Suppressor macrophage (primary cell): ENCODE measurements at regions not wholly inside any gene's neighbourhood (a gene's known extent, or its start where the extent isn't known, plus 50 kb on each side); places are given as distances from the start of the nearest gene placed in this dataset.
"Not testable (repeated sequence)": the region's sequence is repeated elsewhere in the genome, so short reads cannot be mapped to it uniquely, and the experiment has no call there.

Experiments used
- DNase-seq, 4 experiments: peaks; one replicate each; pipeline ENCODE4 v3.0.0-alpha.2; 2020 to 2022

GRCh38 chr4:29708473-29708872, 1011.7 kb upstream of the PCDH7 start:
- no peak for DNase-seq

GRCh38 chr4:29710519-29710918, 1009.6 kb upstream of the PCDH7 start:
- DNase-seq: no peak

DNA sequence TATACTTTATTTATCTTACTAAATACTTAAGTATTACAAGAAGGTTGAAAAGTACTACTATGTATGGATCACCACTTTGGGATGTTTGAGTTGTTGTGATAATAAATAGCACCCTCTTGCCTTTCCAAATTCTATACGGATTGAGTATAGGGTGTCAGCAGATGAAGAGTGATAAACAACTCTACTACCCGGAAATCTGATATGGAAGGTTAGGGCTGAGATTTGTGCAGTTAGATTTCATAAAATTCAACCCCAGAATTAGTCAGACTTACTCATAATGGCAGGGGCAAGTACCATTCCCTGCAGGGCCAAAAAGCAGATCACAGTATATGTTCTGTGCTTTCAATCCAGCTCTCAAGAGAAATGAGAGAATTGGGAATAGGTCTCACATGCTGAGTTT, 1008.9 kb upstream of the PCDH7 start:
- DNase-seq: no peak

GRCh38 chr4:29717287-29718057, 1002.7 kb upstream of the PCDH7 start:
- DNase-seq: no peak

- no peak for DNase-seq
These were observed 1002.0 kb upstream of the PCDH7 start for GRCh38 chr4:29718136-29718535.

- DNase-seq: no peak
These were observed 997.9 kb upstream of the PCDH7 start for GRCh38 chr4:29722253-29722652.

DNA sequence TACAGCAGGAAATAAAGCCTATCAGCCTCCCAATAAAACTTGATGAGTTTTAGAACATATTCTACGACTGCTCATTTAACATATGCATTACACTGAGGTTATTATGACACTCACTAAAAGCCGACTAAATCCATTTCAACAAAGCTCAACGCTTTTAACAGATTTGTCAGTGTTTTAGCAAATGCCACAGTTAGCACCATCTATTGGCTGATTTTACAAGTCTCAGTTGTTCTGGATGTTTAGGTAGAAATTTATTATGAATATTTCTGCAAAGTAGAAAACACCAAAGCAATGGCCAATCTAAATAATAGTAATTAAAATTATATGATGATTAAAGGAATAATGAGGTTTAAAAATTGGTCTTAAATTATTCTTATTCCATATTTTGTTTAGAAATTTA, 993.2 kb upstream of the PCDH7 start:
- DNase-seq: no peak

- DNase-seq: no peak
These were observed 985.6 kb upstream of the PCDH7 start for GRCh38 chr4:29734343-29735213.

GRCh38 chr4:29756966-29757365, 963.2 kb upstream of the PCDH7 start:
- no peak for DNase-seq

- no peak for DNase-seq
These were observed 958.0 kb upstream of the PCDH7 start for GRCh38 chr4:29762151-29762550.

GRCh38 chr4:29770627-29771026, 949.5 kb upstream of the PCDH7 start:
- DNase-seq: no peak

GRCh38 chr4:29788123-29788522, 932.0 kb upstream of the PCDH7 start:
- not testable (repeated sequence) for DNase-seq

GRCh38 chr4:29805245-29805644, 914.9 kb upstream of the PCDH7 start:
- no peak for DNase-seq

DNA sequence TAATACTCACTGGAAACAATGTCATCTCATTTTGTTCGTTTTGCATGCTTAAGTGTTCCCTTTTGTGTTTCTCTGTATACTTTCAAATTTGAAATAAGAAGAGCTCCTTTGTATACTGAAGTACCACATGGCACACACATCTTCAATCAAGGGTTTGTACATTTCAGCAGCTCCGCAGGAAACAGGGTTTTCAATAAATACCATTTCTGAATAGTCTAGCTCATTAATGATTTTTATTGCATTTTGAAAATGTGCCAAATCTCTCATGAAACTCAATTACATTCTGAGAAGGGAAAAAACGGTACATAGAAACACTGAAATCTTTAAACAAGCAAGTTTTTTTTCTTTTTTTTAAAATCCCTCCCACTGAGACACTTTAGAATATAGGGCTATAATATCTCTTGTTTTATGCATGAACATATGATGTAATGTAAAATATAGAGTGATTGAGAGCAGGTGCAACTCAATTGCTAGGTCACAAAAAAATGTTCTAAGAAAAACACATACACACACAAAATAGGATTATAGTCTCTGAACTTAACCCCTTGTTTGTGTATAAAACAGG, 914.2 kb upstream of the PCDH7 start:
- no peak for DNase-seq

- no peak for DNase-seq
These were observed 902.2 kb upstream of the PCDH7 start for GRCh38 chr4:29817961-29818360.

GRCh38 chr4:29829067-29829466, 891.1 kb upstream of the PCDH7 start:
- no peak for DNase-seq

- DNase-seq: no peak
These were observed 867.6 kb upstream of the PCDH7 start for GRCh38 chr4:29852537-29852936.

GRCh38 chr4:29853833-29854232, 866.3 kb upstream of the PCDH7 start:
- DNase-seq: no peak

GRCh38 chr4:29861307-29861706, 858.9 kb upstream of the PCDH7 start:
- no peak for DNase-seq

DNA sequence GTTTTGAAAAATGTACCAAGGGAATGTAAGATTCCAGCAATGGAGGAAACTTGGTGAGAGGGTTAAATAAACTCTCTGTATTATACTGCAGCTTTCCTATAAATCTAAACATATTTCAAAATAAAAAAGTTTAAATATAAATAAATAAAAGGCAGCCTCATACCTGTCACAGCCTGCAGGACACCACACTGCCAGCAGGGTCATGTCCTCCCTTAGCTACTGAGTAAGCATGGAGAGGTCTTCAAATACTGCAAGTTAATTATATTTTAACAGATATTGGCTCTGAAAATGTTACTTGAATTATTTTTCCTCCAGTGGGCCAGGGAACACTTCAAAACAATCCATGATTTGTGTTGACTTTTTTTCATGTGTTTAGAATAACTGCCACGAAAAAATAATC, 852.8 kb upstream of the PCDH7 start:
- no peak for DNase-seq

- DNase-seq: no peak
These were observed 819.8 kb upstream of the PCDH7 start for GRCh38 chr4:29900336-29900735.

- DNase-seq: no peak
These were observed 811.9 kb upstream of the PCDH7 start for GRCh38 chr4:29908276-29908675.

- DNase-seq: no peak
These were observed 792.3 kb upstream of the PCDH7 start for GRCh38 chr4:29927895-29928294.

DNA sequence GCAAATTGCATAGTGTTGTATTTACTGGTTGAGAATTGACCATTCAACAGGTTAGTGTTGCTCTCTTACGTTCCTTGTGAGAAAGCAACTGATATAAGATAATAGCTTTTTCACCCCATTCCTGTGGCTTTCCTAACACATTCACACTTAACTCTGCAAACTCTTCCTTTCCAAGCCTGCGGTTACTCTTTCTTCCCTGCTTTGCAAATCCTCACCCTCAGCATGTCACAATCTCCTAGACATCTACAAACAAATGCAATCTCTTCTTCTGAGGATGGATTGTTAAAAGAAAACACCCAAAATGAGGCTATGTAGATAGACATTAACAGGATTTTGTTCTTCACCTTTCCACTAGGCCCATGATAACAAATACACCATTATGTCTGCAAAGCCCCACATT, 771.7 kb upstream of the PCDH7 start:
- no peak for DNase-seq
